ENCODE measurements at regions not wholly inside any gene's neighbourhood (a gene's known extent, or its start where the extent isn't known, plus 50 kb on each side); places are given as distances from the start of the nearest gene placed in this dataset.

DNA sequence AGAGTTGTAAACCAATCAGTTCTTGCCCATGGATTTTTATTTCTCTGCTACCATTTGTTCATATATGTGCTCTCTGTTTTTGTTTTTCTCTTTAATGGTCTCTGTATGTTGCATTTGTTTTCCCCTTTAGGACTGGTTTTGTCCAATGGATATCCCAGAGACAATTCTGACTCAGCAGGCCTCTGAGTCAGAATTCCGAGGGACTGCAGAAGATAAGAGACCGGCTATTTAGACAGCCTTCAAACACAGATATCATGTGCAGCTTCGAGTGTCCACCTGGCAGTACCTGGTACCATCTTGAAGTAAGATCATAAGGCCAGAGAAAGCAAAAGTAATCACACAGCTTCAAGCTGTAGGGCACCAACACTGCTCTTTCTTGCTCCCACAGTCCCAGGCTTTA, 125.5 kb downstream of the ELOVL4 start:
- H3K79me2 ChIP-seq (ENCODE audit: control insufficient read depth in 1 of 2, insufficient read depth in 2 of 2, low read length in 2 of 2), result no peaks in the 10 kb centered on the region
- POLR2A ChIA-PET (ENCODE audit: partially characterized antibody), result no interaction called here
- no peak overlapping the region for H3K14ac ChIP-seq (ENCODE audit: insufficient read length)
- DNase-seq (ENCODE audit: low read depth in 1 of 2, low spot score in 2 of 2) (no peak), FAIRE-seq (no peak)
- CTCF ChIA-PET (ENCODE audit: partially characterized antibody), result no interaction called here
- H3K4me1 ChIP-seq (replicated peaks in 1 of 4; ENCODE audit: control insufficient read depth in 3 of 4, insufficient read depth in 4 of 4, low read length in 3 of 4), result no peaks in the 10 kb centered on the region
- 90% methylated on average over 3 of the region's 3 CpGs; no CpG with 5 or more reads in 1 of the 2 experiments for WGBS, 2 experiments (ENCODE audit: extremely low coverage in 1 of 2, insufficient coverage in 1 of 2, insufficient read length in 1 of 2, insufficient replicate concordance in 2 of 2, low coverage in 1 of 2, low lambda C conversion rate in 2 of 2, missing lambda C conversion rate in 1 of 2)
- H2AFZ ChIP-seq (ENCODE audit: low read length), result 0 out of 2 replicates have a peak overlapping the region, but pooled peaks have one; percentile 35
- H2BK5ac ChIP-seq (ENCODE audit: low read depth, low read length), result no peak overlapping the region
- H4K5ac ChIP-seq (ENCODE audit: insufficient read length, low read depth, low read length), result no peak overlapping the region
- no peak overlapping the region for H3K18ac ChIP-seq (ENCODE audit: extremely low read depth, low read length)
- H3K23me2 ChIP-seq (ENCODE audit: low read depth, low read length), result no peaks in the 10 kb centered on the region
- H3K9me3 ChIP-seq (ENCODE audit: insufficient read depth in 2 of 2, low read depth in 1 of 2, low read length in 1 of 2), result peaks cover 0 to 3% of the 10 kb centered on the region in 2 experiments; a peak in 1 of 4 replicates
- no peak overlapping the region for H3K4me3 ChIP-seq (ENCODE audit: extremely low read depth in 1 of 4, insufficient read depth in 2 of 4, low read depth in 3 of 4, low read length in 4 of 4)
- no peaks in the 10 kb centered on the region for H3K79me1 ChIP-seq (ENCODE audit: low read depth, low read length)
- no peak overlapping the region for H4K8ac ChIP-seq (ENCODE audit: extremely low read depth, insufficient read depth, low read length)
- TF ChIP-seq BCL11A (IDR thresholded peaks at IDR 0.05; ENCODE audit: low read depth in 2 of 2, low read length in 2 of 2), result no peak
- no peak for TF ChIP-seq GABPA (IDR thresholded peaks at IDR 0.05; ENCODE audit: borderline replicate concordance, insufficient read depth, low read length)
- no peak for TF ChIP-seq CHD1 (IDR thresholded peaks at IDR 0.05; ENCODE audit: low read depth, low read length)
- no peak for TF ChIP-seq CBX5 (IDR thresholded peaks at IDR 0.05; ENCODE audit: low read depth, low read length)
- TF ChIP-seq CHD2 (IDR thresholded peaks at IDR 0.05; ENCODE audit: low read length), result no peak
- TF ChIP-seq NRF1 (IDR thresholded peaks at IDR 0.05; ENCODE audit: low read depth, low read length), result no peak
- H3K56ac ChIP-seq (replicated peaks; ENCODE audit: insufficient read length, low read depth, low read length), result no peak overlapping the region
- H2AK5ac ChIP-seq (ENCODE audit: low read depth, low read length), result no peak overlapping the region
- no peak overlapping the region for H4K91ac ChIP-seq (replicated peaks; ENCODE audit: insufficient read length, low read length)
- no peak overlapping the region for H3K4ac ChIP-seq (replicated peaks; ENCODE audit: insufficient read length, low read depth, low read length)
- H3K27me3 ChIP-seq (replicated peaks in 1 of 4; ENCODE audit: control insufficient read depth in 3 of 4, extremely low read depth in 1 of 4, insufficient read depth in 3 of 4, low read length in 3 of 4), result no peaks in the 10 kb centered on the region
- H2BK15ac ChIP-seq (ENCODE audit: low read length), result no peak overlapping the region
- no peak overlapping the region for H2BK20ac ChIP-seq (ENCODE audit: low read length)
- H3K9ac ChIP-seq (replicated peaks in 1 of 4; ENCODE audit: extremely low read depth in 1 of 4, low read depth in 3 of 4, low read length in 3 of 4), result no peak overlapping the region
- no peak overlapping the region for H3K23ac ChIP-seq (ENCODE audit: insufficient read length)
- no peak overlapping the region for H3K4me2 ChIP-seq (ENCODE audit: insufficient read depth in 1 of 2, low read depth in 2 of 2, low read length in 2 of 2)
- H3K36me3 ChIP-seq (ENCODE audit: control insufficient read depth in 2 of 4, insufficient read depth in 4 of 4, low read length in 3 of 4), result no peaks in the 10 kb centered on the region
- H2BK120ac ChIP-seq (replicated peaks; ENCODE audit: low read depth, low read length), result no peak overlapping the region
- no peaks in the 10 kb centered on the region for H4K20me1 ChIP-seq (replicated peaks in 1 of 2; ENCODE audit: control insufficient read depth in 1 of 2, insufficient read depth in 2 of 2, low read length in 2 of 2)
- H3K27ac ChIP-seq (ENCODE audit: low read depth, low read length), result no peak overlapping the region
- no peak overlapping the region for H2BK12ac ChIP-seq (ENCODE audit: low read depth, low read length)

All from H1 (cell line).